BLaER1 (cell line): ENCODE measurements at regions not wholly inside any gene's neighbourhood (a gene's known extent, or its start where the extent isn't known, plus 50 kb on each side); places are given as distances from the start of the nearest gene placed in this dataset.

ENCODE experiments used
- H3K27ac ChIP-seq: shearing (Covaris generic); formaldehyde crosslinking; 2 replicates; pipeline ENCODE4 v1.8.1; 2022
- H3K27me3 ChIP-seq: shearing (Covaris generic); formaldehyde crosslinking; 2 replicates; pipeline ENCODE4 v1.8.1; 2022
- H3K36me3 ChIP-seq: shearing (Covaris generic); formaldehyde crosslinking; 2 replicates; pipeline ENCODE4 v1.8.1; 2022
- H3K4me1 ChIP-seq: shearing (Covaris generic); formaldehyde crosslinking; 2 replicates; pipeline ENCODE4 v1.8.1; 2022
- H3K4me2 ChIP-seq: shearing (Covaris generic); formaldehyde crosslinking; 2 replicates; pipeline ENCODE4 v1.8.1; 2022
- H3K4me3 ChIP-seq: shearing (Covaris generic); formaldehyde crosslinking; 2 replicates; pipeline ENCODE4 v1.8.1; 2022
- H3K9ac ChIP-seq: shearing (Covaris generic); formaldehyde crosslinking; 2 replicates; pipeline ENCODE4 v1.8.1; 2022
- H3K9me3 ChIP-seq: shearing (Covaris generic); formaldehyde crosslinking; 2 replicates; pipeline ENCODE4 v1.8.1; 2022
- H4K20me1 ChIP-seq: shearing (Covaris generic); formaldehyde crosslinking; 2 replicates; pipeline ENCODE4 v1.8.1; 2022
- Cebpa-rat ChIP-seq: shearing (Covaris generic); IDR thresholded peaks from 2 replicates; pipeline ENCODE4 v1.8.1; 2022

DNA sequence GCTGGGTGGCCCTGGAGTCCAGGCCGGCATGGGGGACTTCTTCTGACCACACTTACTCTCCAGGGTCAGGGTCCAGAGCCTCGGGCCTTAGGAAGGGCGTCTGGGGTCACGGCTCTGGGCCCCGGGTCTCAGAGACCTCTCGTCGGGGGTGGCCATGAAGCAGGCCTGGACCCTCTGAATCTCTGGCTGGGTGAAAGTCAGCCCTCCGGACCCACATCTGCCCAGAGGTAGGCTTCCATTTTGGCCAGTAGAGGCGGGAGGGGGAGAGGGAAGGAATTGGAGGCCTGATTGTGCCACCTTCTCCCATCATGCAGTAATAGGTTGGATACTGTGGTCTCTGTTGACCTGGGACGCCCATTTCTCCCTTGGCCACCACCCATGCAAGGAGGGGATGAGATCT is 125.3 kb upstream of the GPC1 start:
- no peaks in the 10 kb centered on the region for H3K9me3 ChIP-seq
- H3K9ac ChIP-seq, result no peak overlapping the region
- TF ChIP-seq Cebpa-rat, result no peak
- H4K20me1 ChIP-seq, result no peaks in the 10 kb centered on the region
- no peak overlapping the region for H3K4me2 ChIP-seq
- no peaks in the 10 kb centered on the region for H3K4me1 ChIP-seq
- H3K4me3 ChIP-seq, result no peak overlapping the region
- no peak overlapping the region for H3K27ac ChIP-seq
- H3K36me3 ChIP-seq, result no peaks in the 10 kb centered on the region
- H3K27me3 ChIP-seq, result no peaks in the 10 kb centered on the region

DNA sequence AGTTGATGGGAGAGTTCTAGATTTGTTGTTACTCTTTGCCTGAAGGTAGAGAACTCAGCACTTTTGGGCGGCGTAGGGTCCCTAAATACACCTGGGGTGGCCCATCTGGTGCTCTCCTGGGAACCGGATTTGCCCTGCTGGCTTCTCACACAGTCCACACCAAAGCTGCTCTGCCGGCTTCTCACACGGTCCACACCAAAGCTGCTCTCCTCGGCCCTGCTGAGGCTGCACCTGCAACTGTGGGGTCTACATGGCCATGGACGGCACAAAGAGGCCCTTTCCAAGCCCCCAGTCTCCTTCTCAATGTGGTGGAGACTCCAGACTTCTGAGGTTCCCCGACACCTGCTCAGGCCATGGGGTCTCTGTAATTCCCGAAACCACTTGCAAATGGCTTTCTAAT is 124.8 kb upstream of the GPC1 start:
- Histone ChIP-seq H3K4me2 (no peak overlapping the region), H3K9ac (no peak overlapping the region), H3K4me3 (no peak overlapping the region), H4K20me1 (no peaks in the 10 kb centered on the region), H3K36me3 (no peaks in the 10 kb centered on the region), H3K4me1 (no peaks in the 10 kb centered on the region), H3K27ac (no peak overlapping the region), H3K9me3 (no peaks in the 10 kb centered on the region), H3K27me3 (no peaks in the 10 kb centered on the region)
- no peak for TF ChIP-seq Cebpa-rat

DNA sequence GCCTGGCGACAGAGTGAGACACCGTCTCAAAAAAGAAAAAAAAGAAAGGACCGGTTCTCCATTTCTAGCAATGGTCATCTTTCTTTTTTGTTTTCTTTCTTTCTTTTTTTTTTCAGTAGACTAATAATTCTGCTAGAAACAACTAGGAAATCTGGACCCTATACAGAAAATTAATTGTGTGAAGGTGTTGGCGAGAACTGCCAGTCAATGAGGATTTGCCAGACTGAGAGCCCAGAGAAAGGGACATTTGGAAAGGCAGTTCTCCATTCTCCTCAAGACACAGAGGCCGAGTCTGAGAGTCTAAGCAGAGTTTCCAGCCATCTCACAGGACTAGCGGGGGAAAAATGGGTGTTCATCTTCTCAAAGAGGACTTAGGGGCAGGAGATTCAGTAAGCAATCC is 123.6 kb upstream of the GPC1 start:
- H3K4me3 ChIP-seq, result no peak overlapping the region
- no peaks in the 10 kb centered on the region for H3K4me1 ChIP-seq
- TF ChIP-seq Cebpa-rat, result no peak
- no peak overlapping the region for H3K27ac ChIP-seq
- no peak overlapping the region for H3K4me2 ChIP-seq
- H3K9ac ChIP-seq, result no peak overlapping the region
- no peaks in the 10 kb centered on the region for H3K9me3 ChIP-seq
- H4K20me1 ChIP-seq, result no peaks in the 10 kb centered on the region
- H3K27me3 ChIP-seq, result no peaks in the 10 kb centered on the region
- no peaks in the 10 kb centered on the region for H3K36me3 ChIP-seq

DNA sequence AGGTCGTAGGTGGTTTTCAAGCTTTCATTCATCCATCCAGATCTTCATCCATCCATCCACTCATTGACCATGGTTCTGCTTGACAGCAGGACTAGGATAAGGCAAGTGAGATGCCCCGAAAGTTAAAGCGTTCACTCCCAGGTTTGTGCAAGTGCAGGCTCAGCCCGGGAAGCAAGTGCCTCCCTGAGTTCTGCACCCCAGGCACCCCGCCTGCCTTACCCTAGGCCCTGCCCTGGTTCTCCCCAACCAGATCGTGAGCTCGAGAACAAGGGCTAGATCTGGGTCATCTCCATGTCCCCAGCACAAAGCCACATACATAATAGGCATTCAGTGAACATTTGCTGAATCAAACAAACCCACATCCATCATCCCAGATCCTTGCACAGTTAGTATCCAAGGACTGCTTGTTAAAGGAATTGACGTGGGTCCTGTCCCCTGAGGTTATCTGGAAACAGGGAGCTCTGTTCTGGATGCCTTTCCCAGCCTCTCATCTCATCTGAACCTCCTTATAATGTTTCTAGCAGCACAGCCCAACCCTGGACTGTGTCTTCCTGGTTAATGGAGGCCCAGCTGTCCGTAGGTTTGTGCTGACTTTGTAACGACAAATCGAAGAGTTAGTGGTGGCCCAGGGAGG is 116.1 kb upstream of the GPC1 start:
- Histone ChIP-seq H4K20me1 (no peaks in the 10 kb centered on the region), H3K4me1 (no peaks in the 10 kb centered on the region), H3K27me3 (no peaks in the 10 kb centered on the region), H3K27ac (no peak overlapping the region), H3K4me2 (no peak overlapping the region), H3K9ac (no peak overlapping the region), H3K4me3 (no peak overlapping the region), H3K9me3 (no peaks in the 10 kb centered on the region), H3K36me3 (no peaks in the 10 kb centered on the region)
- TF ChIP-seq Cebpa-rat, result no peak

DNA sequence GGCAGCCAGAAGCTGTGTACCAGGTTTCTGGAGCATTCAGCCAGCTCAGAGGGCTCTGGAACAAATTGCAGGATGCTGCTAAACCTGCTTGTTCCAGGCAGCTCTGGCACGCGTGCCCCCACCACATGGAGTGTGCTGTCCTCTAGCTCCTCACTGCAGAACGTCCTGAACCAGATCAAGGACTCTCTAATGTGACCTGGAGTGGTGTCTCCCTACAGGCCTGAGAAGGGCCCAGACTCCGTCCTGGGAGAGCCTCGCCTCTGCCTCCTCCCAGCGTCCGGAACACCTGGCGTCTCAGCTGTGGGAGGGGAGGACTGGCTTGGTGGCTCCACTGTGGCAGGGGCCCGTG is 115.6 kb upstream of the GPC1 start:
- no peak for TF ChIP-seq Cebpa-rat
- no peaks in the 10 kb centered on the region for H3K9me3 ChIP-seq
- no peaks in the 10 kb centered on the region for H3K4me1 ChIP-seq
- no peaks in the 10 kb centered on the region for H3K36me3 ChIP-seq
- H3K27ac ChIP-seq, result no peak overlapping the region
- no peaks in the 10 kb centered on the region for H4K20me1 ChIP-seq
- H3K9ac ChIP-seq, result no peak overlapping the region
- H3K27me3 ChIP-seq, result no peaks in the 10 kb centered on the region
- H3K4me2 ChIP-seq, result no peak overlapping the region
- no peak overlapping the region for H3K4me3 ChIP-seq

DNA sequence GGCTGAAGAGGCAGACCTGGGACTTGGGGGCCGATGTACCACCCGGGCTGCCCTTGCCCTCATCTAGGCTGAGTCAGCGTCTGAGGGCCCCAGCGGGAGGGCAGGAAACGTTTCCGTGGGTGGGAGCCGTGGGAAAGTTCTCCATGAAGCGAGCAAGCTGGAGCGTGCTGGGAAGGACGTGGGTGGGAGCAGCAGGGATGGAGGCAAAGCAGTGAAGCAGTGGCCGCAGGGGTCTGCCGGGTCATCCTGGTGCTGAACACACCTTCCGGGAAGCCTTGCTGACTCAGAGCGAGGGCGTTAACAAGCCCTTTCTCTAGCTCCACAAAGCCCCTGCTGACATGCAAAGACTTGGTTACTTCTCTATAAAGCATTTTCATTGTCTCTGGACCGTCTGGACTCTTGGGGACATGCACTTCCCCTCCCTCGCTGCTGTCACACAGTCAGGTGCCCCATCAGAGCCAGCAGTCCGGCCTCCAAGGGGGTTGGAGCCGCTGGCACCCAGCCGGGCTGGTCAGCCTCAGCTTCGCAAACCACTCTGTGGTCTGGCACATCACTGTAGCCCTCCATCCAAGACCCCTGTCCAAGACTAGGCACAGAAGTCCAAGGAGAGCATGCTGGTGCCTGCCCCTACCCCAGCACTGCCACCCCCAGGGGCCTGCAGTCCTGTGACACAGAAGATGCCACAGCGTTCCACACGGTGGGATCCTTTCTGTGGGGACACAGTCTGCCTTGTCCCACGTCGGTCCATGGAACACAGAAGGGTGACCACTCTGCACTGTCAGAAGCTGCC is 115.1 kb upstream of the GPC1 start:
- no peaks in the 10 kb centered on the region for H3K27me3 ChIP-seq
- no peak overlapping the region for H3K4me2 ChIP-seq
- no peaks in the 10 kb centered on the region for H3K36me3 ChIP-seq
- no peaks in the 10 kb centered on the region for H3K4me1 ChIP-seq
- no peak overlapping the region for H3K27ac ChIP-seq
- H3K9ac ChIP-seq, result no peak overlapping the region
- no peaks in the 10 kb centered on the region for H3K9me3 ChIP-seq
- no peak overlapping the region for H3K4me3 ChIP-seq
- TF ChIP-seq Cebpa-rat, result no peak
- no peaks in the 10 kb centered on the region for H4K20me1 ChIP-seq

DNA sequence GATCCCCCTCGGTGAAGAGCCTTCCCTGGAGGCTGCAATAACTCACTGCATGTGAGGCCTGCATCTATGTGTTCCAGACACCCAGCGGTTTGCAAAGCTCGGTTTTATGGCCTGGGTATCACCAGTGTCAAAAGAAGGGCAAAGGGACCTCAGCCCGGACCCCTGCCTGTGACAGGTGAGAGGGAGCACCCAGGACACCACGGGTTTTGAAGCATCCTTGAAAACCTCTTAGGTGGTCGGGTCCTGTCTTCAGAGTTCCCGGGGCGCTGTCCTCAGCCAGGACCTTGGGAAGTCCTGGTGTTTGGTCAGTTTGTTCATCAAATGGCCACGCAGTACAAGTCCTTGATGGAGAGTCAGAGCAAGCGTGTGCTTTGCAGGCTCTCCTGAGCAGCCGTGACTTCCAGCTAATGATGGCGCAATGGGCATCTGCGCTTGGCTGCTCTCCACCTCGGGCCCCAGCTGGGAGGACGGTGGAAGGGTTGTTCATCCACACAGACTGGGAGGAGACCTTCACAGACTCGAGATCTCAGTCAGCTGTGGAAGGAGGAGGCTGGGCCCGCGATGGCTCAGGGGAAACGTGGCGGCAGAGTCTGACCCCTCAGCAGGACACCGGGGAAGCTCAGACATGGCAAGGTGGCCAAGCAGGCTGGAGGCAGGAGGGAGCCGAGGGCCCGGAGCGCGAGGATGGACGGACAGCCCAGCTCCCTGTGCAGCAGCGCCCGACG is 113.1 kb upstream of the GPC1 start:
- no peak for TF ChIP-seq Cebpa-rat
- no peak overlapping the region for H3K4me3 ChIP-seq
- no peaks in the 10 kb centered on the region for H3K9me3 ChIP-seq
- no peak overlapping the region for H3K9ac ChIP-seq
- H3K27me3 ChIP-seq, result no peaks in the 10 kb centered on the region
- H3K4me1 ChIP-seq, result no peaks in the 10 kb centered on the region
- H3K36me3 ChIP-seq, result no peaks in the 10 kb centered on the region
- no peaks in the 10 kb centered on the region for H4K20me1 ChIP-seq
- no peak overlapping the region for H3K4me2 ChIP-seq
- no peak overlapping the region for H3K27ac ChIP-seq

DNA sequence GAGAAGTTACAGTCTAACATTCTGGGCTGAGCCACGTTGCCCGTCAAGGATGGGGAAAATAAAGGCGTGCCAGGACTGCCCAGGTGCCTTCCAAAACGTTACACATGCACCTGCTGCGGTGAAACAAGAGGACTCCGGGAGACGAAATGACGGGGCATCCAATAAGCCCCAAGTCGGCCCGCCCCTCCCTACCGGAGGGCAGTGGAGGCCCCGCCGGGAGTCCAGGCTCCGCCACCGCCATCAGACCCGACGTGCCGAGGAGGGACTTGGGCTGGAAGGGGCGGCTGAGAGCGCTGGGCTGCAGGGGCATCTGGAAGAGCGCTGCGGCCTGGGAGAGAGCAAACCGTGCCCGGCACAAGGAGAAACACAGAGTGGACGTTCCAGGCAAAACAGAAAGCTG is 112.5 kb upstream of the GPC1 start:
- TF ChIP-seq Cebpa-rat, result no peak
- H3K9ac ChIP-seq, result no peak overlapping the region
- no peaks in the 10 kb centered on the region for H4K20me1 ChIP-seq
- H3K27me3 ChIP-seq, result no peaks in the 10 kb centered on the region
- H3K27ac ChIP-seq, result no peak overlapping the region
- H3K4me2 ChIP-seq, result no peak overlapping the region
- H3K36me3 ChIP-seq, result no peaks in the 10 kb centered on the region
- H3K4me1 ChIP-seq, result no peaks in the 10 kb centered on the region
- H3K9me3 ChIP-seq, result no peaks in the 10 kb centered on the region
- H3K4me3 ChIP-seq, result no peak overlapping the region

DNA sequence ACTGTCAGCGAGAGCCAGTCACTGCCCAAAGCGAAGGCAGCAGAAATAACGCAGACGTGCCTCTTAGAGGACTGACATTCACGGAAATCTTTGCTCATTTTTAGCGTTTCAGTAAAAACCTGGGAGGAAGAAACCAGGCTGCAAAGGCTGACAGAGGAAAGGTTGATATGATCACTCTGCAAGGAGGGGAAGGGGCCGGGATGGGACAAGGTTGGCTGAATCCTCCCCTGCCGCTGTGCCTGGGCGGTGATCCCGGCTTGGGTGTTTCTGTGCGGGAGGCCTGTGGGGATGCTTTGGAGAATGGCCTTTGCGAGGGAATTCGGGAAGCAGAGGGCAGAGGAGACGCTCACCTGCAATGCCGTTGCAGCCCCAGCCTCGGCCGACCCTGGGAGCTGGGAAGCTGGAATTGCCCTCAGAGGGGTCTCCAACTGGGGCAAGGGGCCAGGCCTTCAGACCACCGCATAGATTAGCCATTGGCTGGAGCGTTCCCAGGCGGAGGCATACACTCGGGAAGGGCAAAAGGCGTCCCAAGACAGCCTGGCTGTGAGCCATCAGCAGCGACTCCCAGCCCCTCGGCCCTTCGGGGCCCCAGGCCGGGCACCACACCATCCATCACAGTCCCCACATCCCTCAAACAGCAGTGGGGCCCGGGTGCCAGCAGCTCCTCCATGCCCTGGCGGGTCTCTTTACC is 111.7 kb upstream of the GPC1 start:
- no peak overlapping the region for H3K27ac ChIP-seq
- H3K4me2 ChIP-seq, result no peak overlapping the region
- H3K9me3 ChIP-seq, result no peaks in the 10 kb centered on the region
- H3K4me3 ChIP-seq, result no peak overlapping the region
- H3K4me1 ChIP-seq, result no peaks in the 10 kb centered on the region
- TF ChIP-seq Cebpa-rat, result no peak
- no peak overlapping the region for H3K9ac ChIP-seq
- H3K36me3 ChIP-seq, result no peaks in the 10 kb centered on the region
- no peaks in the 10 kb centered on the region for H3K27me3 ChIP-seq
- no peaks in the 10 kb centered on the region for H4K20me1 ChIP-seq
